ENCODE measurements at regions not wholly inside any gene's neighbourhood (a gene's known extent, or its start where the extent isn't known, plus 50 kb on each side); places are given as distances from the start of the nearest gene placed in this dataset.

- TF ChIP-seq CTCF (IDR thresholded peaks at IDR 0.05) (no peak), POLR2A (IDR thresholded peaks at IDR 0.05) (no peak)
Observed at GRCh38 chr16:61296814-61297213, 739.4 kb downstream of the CDH8 start.

Measured in lower leg skin (tissue), 3 donors.